Suppressor macrophage (primary cell): ENCODE measurements at regions not wholly inside any gene's neighbourhood (a gene's known extent, or its start where the extent isn't known, plus 50 kb on each side); places are given as distances from the start of the nearest gene placed in this dataset.
"Not testable (repeated sequence)": the region's sequence is repeated elsewhere in the genome, so short reads cannot be mapped to it uniquely, and the experiment has no call there.

Experiments
- DNase-seq, 4 experiments: peaks; one replicate each; pipeline ENCODE4 v3.0.0-alpha.2; 2020 to 2022

DNA sequence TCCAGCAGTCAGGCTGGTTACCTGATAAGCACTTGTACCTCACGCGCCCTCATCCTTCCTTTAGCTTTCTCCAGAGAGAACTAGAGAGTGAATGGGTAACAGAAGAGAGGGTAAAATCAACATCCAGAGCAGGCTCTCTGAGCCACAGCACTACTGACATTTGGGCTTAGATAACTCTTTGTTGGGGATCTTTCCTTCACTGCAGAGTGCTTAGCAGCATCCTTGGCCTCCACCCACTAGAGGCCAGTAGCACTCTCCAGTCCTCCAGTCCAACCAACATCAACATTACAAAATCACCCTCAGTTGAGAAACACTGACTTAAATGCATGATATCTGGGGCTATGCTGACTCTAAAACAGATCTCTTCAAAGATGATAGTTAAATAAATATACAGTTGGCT, 220.7 kb downstream of the TACR3 start:
- DNase-seq, result no peak

DNA sequence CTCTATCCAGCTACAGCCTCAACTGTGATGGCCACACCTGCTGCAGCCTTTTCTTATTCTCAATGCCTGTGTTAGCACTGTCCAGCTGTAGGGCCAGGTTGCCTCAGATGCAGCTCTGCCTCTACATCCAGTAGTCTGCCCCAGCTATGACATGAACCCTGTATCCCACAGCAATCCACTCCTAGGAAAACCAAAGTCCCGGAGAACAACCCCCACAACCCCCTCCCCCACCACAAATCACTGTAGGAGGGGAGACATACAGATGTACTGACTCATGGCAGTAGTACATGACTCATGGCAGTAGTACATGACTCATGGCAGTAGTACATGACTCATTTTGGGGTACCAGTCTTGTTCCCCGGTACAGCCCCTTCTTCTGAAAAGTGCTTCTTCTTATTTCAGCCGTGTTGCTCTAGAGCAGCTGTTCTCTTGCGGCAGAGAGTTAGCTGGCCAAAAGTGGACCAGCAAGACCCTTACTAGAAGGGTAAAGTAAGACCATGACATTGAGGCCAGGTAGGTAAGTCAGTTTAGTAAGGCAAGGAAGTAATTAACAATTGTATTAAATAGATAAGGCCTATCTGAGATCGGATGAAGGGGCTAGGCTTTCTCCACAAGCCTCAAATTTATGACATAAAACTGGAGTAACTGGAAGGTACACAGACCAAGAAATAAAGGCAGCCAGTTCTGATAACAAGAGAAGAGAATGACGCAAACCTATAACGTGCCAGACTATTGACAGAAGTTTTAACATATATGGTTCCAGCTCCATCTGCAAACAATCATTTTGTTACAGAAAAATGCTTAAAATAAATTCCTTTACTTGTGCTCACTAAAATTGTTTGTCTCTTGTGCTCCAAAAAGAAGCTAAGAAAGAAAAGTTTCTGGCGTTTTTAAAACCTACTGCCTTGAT, 221.4 kb downstream of the TACR3 start:
- DNase-seq, result no peak

DNA sequence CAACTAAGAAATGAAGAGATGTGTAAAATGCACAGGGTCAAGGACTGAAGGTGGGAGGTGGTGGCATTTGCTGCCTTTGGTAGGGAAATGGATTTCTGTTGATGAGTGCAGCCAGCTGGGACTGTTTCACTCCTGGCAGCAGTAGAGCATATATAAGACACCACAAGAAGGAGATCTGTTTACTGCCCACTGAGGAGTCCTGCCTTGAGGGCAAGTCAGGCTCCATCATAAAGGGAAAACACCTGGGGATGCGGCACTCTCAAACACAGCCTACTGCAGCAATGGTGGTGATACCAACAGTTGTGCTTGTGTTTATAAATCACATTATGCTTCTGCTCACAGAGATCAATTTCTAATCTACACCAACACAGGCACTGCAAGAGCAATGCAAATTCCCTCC, 222.1 kb downstream of the TACR3 start:
- DNase-seq, result no peak

DNA sequence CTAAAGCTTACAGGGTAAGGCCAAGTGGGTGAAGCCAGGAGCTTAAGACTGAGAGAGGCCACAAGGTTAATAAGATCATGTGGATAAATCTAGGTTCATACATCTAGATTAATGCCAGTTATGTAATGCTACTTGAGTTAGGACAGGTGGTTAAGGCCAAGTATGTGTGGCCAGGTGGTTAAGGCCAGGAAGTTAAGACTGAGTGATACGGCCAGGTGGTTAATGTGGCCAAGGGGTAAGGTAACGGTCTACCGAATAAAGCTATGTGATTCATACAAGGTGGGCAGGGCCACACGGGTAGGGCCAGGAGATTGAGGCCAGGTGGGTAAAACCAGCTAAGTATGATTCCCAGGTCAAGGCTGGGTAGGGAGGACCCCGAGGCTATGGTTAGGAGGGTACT, 223.0 kb downstream of the TACR3 start:
- no peak for DNase-seq

DNA sequence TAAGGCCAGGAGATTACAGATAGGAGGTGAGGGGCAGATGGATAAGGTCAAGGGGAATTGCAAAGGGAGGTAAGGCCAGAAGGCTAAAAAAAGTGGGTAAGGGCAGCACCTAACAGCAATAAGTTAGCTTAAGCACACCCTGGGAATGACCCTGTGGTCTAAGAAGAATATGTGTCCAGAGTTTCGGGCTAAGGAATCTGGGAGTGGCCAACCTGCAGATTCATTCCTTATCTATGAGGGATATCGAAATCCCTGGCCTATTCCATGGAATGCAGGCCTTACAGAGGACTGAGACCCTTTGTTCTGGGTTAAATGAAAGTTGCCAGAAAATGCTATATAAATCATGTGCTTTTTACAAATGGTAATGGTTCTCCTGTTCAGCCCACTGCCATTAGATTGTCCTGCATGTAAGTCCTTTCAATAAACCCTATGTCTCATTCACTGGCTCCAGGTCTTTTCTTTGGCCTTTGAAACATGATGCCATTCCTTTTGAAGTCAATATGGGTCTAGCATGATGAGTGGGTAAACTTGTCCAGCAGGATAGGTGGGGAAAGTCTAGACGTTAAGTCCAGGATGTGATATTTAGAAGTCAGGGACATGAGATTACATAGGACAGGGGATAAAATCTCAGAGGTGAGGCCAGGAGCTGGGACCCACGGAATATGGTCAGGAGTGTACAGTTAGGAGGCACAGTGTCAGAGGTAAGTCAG, 226.2 kb downstream of the TACR3 start:
- no peak for DNase-seq

DNA sequence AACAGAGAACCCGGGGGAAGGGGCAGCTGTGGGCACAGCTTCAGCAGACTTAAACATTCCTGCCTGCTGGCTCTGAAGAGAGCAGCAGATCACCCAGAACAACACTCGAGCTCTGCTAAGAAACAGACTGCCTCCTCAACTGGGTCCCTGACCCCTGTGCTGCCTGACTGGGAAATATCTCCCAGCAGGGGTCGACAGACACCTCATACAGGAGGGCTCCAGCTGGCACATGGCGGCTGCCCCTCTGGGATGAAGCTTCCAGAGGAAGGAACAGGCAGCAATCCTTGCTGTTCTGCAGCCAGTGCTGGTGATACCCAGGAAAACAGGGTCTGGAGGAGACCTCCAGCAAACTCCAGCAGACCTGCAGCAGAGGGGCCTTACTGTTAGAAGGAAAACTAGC, 234.5 kb downstream of the TACR3 start:
- not testable (repeated sequence) for DNase-seq

DNA sequence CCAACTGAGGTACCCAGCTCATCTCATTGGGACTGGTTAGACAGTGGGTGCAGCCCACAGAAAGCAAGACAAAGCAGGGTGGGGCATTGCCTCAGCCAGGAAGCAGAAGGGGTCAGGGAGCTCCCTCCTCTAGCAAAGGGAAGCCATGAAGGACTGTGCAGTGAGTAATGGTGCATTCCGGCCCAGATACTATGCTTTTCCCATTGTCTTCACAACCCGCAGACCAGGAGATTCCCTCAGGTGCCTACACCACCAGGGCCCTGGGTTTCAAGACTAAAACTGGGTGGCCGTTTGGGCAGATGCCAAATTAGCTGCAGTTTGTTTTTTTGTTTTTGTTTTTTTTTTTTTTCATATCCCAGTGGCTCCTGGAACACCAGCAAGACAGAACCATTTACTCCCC, 235.3 kb downstream of the TACR3 start:
- DNase-seq, result no peak

DNA sequence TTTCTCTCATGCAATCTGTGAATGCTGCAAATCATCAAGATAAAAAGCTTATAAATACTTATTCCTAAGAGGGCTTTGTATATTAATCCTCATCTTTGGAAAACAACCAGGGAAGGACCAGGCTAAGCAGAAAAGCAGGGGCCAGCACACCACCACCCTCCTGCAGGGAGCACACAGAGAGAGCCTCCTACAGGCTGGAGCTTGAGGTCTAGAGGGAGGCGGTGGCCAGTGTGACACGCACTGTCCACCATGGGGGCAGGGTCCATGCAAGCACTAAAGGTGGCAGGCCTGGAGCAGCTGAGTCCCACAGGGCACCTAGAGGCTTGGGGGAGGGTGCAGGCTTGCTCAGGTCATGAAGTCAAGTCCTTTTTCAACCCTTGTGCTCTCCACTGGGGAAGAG, 236.9 kb downstream of the TACR3 start:
- DNase-seq, result no peak

DNA sequence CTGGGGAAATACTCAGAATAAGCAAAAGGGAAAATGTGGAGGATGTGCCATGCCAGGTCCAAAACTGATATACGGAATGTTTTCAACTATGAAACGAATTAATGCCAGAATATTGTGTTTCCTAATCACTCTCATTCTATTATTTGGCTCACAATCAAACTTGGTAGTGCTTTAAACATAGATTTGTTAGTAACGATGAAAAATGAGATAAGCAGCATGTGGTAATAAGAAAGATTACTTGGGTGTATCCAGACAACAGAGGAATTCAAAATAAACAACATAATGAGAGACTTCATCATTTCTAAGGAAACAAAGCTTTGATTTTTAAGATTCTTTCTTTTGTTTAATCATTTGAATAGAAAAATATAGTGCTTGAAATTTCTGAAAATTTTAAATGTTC, 237.3 kb downstream of the TACR3 start:
- DNase-seq, result no peak

DNA sequence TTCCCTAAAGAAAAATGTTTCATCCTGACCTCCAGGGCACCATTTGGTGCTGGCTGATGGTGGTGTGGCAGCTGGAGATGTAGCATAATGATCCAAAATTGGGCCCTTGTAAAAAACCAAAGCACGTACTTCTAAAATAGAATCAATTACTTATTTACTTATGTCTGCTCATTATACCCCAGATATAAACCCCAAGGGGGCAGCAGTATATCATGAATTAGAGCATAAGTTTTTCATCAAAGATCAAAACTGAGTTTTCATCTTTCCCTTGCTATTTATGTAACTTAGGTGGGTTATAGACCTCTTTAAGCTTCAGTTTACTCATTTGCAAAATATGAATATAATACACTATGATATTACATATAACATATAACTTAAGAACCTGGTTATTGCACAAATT, 241.1 kb downstream of the TACR3 start:
- no peak for DNase-seq

DNA sequence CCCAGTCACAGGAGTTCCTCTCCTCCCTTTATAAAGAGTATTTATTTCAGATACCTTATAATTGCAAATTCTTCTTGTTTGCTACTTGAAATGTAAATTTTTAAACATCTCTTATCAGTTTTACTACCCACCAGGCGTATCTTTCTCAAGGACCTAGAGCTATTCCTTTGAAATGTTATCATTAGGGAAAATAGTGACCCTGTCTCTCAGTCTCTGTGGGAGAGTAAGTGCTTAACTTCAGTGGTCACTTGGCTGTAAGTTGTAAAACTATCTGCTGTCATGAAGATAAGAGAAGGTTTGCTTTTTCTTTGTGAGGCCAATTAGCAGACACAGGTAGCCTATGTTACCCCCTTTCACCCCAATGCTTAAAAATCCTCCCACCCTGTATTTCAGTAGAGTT, 241.6 kb downstream of the TACR3 start:
- no peak for DNase-seq

DNA sequence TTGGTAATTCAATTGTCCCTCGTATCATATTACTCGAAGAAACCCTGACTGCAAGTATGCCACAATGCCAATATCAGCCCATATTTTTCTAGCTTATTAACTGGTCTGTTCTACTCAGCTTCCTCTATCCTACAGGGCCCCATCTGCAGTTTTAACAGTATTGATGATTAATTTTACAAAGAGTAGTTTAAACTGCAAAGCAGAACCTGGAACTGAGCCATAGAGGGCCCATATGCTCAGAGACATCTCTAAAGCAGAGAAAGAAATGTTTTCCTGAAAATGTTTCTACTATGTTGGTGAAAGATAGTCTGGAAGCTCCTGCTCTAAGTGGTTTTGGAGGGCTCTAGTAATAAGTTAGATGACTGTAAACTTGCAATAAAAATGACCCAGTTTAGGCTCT, 259.4 kb upstream of the CENPE start:
- no peak for DNase-seq

DNA sequence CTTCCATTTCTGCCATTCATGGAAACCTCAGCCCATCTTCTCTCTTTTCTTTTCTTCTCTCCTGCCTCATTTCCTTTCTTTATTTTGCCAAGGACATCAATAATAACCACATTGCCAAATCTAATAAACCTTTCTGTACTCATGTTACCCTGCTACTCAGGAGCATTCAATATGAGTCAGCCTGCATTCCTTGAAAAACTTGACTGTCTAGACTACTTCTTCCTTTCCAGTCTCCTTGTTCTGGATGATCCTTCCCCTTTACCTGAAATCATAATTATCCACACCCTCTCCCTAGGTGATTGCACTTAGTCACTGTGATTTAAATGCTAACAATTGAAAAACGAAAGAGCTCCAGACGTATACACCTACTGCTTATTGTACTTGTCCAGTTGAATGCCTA, 253.2 kb upstream of the CENPE start:
- no peak for DNase-seq

DNA sequence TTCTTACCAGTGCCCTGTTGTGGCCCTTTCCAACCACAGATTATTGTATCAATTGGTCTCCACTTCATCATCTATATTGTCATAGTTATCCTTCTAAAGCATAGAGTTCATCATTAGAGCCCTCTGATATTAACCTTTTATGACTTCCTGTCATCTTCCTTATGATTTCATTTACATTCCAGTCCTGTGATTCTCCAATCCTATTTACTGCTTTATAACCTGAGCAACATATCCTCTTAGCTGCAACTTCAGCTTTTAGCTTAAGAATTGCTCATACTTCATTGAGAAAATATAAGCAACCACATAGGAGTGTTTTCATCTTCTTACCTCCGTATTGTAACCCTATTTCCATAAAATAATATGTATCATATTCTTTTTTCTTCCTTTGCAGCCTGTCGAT, 252.6 kb upstream of the CENPE start:
- DNase-seq, result no peak

DNA sequence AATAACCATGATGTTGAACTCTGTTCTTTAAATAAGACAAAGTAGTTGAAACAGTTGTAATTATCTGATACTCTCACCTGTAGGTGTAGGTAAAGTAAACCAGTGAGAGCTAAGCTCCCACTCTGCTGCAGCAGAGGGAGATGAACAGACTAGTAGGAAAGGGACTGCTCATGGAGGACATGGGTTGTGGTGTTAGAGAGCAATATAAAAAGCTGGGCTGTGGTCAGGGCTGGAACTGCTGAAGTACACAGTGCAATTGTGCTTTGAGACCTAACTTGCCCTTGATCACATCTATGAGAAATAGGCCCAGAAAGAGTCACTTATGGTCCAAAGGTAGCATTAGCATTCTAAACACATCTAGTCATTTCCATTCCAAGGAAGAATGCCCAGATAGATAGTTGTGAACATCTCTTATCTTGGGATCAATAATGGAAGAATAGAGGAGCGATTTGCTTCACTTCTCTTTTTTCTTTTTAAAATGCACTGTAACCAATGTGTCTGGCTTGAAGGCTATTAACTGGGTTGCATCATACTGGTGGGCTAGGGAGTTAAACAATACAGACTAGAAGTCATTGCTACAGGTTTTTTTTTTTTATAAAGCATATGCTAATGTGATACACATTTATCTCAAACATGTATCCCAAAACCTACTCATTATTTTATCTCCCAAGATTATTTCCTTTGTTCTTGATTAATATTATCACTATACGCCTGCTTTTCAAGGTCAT, 251.3 kb upstream of the CENPE start:
- DNase-seq, result no peak

DNA sequence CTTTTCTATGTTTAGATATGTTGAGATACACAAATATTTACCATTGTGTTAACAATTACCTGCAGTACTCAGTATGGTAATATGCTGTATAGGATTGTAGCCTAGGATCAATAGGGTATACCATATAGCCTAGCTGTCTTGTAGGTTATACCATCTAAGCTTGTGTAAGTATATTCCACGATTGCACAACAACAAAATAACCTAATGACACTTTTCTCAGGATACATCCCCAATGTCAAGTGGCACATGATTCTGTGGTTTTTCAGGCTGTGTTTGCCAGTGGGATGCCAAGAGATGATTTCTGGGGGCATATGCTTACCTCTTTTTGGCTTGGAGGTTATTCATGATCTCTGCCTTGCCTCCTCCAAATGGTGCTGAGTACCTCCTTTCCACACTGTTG, 247.2 kb upstream of the CENPE start:
- DNase-seq, result no peak

DNA sequence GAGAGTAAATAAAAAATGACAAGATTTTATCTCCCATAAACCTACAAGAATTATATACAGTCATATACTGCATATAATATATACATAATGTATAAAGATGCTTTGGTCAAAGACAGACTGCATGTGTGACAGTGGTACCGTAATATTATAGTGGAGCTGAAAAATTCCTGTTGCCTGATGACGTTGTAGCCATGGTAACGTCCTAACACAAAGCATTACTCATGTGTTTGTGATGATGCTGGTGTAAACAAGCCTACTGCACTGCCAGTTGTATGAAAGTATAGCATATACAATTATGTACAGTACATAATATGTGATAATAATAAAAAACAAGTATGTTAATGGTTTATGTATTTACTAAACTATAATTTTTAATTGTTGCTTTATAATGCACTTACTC, 245.2 kb upstream of the CENPE start:
- no peak for DNase-seq

DNA sequence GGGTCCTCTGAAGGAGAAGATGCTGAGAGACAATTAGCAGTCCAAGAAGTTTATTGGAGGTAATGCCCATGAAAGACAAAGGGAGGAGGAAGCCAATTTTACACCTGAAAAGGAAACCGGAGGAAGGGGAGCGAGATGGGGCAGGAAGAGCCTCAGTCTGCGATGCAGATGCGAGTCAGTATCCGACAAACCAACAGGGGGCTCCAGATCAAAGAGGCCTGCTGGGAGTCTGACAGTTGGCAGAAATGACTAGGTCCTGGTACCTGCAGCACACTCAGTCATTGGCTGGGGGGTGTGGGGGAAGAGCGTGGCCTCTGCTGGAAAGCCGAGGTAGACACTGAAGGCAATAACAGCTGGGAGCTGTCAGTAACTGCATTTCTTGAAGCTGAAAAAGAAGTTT, 231.1 kb upstream of the CENPE start:
- no peak for DNase-seq

DNA sequence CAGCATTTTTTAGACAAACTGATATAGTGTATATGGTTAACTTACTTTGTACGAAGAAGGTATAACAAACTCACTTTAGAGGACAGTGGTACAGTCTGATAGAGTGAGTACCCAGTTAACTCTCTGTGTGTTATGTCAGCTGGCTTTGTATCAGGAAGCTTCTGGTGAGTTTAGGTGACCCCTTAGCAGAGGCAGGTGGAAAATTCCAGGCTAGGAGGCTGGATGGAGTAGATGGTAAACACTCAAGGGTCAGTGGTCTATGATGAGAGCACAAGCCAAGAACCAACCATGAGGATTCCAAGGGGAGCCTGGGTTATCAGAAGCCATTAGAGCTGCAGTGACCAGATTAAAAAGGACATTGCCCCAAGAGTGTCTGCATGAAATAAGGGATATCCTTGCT, 227.3 kb upstream of the CENPE start:
- no peak for DNase-seq

DNA sequence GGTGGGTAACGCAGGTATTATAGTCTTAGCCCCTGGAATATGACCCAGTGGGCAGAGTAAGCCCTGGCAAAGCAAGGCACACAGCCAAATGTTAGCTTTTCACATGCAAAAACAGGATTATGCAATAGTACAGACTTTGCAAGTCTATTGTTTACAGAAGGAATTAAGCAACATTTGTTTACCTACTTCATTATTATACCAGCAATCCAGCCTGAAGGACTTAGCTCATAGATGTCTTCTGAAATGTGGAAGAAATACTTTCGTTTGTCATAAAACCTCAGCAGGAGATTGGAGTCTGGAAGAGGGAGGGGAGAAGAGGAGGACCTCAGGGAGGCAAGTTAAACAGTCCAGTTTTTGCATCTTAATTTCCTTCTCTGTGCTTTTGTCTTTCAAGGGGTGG, 226.7 kb upstream of the CENPE start:
- DNase-seq, result no peak

DNA sequence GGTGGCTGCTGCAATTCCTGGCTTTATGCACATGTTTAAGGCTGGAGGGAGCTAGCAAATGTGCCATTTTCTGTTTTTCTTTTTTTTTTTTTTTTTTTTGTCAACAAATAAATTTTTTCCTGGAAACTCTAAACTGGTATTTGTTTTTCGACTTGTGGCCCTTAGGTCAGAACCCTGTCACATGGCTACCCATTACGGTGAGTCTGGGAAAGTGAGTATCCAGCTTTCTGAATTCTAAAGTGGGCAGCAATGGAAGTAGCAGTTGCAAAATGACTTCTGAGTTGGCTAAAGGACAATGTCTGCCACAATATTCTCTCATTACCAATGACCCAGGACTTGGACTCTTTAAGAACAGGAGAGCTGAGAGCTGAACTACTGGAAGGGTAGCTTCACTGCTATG, 225.1 kb upstream of the CENPE start:
- no peak for DNase-seq

DNA sequence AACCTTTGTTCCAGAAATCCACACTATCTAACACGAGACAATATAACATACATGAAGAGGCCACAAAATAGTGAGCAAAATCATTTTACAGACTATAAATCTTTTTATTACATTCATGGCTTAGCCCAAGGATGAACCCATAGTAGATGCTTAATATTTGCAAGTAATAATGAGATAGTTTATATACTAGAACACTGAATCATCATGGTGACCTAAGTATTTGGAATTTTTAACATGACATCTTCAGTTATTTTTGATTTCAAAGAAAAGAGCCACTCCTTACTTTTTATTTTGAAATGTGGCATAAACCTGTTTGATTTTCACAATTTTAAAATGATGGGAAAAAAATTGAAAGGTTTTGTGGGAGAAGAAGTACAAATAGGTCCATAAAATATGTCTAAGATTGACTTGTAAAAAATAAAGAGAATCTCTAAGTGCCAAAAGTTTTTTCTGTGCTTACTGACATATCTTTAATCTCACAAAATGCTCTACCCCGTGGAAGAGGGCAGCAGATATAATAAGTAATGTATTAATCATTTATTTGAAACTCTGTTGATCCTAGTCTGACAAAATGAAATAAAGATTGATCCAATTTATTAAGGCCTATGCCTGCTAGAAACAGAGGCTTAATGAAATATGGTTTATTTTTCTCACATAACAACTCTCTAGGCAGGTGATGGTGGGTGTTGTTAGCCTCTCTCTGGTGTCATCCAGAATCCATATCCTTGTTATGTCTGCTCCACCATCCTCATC, 224.5 kb upstream of the CENPE start:
- DNase-seq, result no peak

DNA sequence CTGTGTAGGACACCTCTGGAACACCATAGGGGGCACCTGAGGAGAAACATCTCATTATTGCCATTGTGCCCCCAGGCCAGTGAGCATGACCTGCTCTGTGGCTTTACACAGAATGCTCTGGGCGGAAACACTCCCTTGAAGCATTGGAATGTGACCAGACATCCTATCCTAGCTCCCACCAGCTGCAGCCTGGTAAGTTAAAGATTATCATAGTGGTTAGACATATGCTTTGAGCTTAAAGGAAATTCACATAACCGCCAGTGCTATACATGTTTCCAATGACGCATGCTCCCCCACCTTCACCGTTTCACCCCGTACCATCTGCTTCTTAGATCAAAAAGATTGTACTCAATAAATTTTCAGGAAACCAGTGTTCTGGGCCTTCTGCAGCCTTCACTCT, 217.7 kb upstream of the CENPE start:
- DNase-seq, result no peak
